ENCODE measurements at regions not wholly inside any gene's neighbourhood (a gene's known extent, or its start where the extent isn't known, plus 50 kb on each side); places are given as distances from the start of the nearest gene placed in this dataset.
"Not testable (repeated sequence)": the region's sequence is repeated elsewhere in the genome, so short reads cannot be mapped to it uniquely, and the experiment has no call there.

DNA sequence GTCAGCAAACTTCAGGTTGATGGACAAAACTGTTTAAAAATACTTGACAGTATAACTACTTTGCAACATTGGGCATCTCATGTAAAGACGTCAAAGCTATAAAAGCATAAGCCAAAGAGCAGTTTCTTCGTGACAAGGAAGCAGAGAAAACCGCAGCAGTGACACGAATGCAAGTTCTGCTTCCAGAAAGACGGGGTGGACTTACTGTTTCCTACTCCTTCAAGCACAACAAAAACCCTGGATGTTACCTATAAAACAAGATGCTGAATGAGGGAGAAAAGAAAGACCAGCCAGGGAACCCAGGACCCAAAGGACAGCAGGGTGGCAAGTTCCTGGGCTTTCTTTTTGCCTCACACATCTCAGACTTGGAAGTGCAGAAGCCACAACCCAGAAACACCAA, 98.0 kb downstream of the DLL1 start:
- DNase-seq = no peak

DNA sequence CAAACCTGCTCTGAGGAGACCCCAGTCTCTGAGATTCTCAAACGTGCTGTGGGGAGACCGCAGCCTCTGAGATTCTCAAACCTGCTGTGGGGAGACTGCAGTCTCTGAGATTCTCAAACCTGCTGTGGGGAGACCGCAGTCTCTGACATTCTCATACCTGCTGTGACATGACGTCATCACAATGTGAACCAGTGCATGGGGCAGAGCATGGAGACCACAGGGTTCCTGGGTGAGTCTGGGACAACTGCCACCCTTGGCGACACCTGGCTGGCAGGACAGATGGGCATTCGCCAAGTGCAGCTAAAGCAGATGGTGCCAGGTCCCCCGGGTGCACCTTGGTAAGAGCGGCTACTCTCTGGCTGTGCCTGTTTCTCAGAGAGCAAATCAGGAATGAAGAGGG, 98.8 kb downstream of the DLL1 start:
- DNase-seq = not testable (repeated sequence)

DNA sequence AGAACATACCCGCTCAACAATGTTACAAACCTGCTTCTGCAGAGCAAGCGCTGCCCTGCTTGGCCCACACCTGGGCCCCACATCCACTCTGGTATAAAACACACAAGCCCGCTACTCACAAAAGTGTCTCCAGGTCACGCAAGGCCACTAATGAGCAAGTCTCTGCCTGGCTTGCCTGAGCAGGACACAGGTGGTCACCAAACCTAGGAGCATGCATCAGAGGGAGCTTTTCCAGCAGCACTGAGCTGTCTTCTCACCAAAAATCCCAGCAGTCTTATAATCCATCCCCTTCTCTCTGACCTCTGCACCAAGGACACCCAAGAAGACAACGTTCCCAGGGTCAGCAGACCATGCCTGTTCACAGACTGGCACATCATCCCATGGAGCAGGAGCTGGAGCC, 100.8 kb downstream of the DLL1 start:
- no peak for DNase-seq

DNA sequence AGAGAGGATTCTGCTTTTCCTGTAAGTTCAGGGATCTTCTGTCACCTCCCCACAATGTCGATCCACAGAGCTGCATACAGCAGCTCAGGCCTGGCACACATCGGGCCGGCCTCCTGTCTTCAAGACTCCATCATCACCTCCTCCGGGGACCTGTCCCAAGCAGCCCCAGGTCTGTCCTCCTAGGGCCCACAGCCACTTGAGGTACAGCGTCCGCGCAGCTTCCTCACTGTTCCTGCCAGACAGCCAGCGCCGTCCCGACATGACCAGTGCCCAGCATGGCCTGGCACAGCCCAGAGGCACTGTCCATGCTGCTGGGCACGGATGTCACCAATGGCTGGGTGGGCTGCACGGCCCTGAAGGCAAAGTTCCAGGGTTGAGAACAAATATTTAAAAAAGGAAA, 101.6 kb downstream of the DLL1 start:
- no peak for DNase-seq

DNA sequence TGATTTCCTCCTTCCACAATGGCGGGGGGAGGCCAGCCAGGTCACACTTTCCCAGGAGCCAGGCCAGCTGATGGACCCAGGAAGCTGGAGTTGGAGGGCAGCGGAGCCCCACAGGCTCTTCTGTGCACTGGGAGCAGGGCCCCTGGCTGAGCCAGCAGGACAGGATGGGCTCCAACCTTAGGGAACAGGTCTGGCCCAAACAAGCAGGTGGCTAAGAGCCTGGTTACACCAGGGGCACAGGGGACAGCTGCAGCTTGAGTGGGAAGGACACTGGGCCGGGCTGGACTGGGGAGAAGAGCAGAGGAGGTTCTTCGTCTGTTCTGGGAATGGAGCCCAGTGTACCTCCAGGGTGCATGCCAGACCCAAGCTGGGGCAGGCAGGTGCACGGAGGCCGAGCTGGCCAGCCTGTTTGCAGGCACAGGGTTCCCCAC, 102.3 kb downstream of the DLL1 start:
- DNase-seq = no peak

DNA sequence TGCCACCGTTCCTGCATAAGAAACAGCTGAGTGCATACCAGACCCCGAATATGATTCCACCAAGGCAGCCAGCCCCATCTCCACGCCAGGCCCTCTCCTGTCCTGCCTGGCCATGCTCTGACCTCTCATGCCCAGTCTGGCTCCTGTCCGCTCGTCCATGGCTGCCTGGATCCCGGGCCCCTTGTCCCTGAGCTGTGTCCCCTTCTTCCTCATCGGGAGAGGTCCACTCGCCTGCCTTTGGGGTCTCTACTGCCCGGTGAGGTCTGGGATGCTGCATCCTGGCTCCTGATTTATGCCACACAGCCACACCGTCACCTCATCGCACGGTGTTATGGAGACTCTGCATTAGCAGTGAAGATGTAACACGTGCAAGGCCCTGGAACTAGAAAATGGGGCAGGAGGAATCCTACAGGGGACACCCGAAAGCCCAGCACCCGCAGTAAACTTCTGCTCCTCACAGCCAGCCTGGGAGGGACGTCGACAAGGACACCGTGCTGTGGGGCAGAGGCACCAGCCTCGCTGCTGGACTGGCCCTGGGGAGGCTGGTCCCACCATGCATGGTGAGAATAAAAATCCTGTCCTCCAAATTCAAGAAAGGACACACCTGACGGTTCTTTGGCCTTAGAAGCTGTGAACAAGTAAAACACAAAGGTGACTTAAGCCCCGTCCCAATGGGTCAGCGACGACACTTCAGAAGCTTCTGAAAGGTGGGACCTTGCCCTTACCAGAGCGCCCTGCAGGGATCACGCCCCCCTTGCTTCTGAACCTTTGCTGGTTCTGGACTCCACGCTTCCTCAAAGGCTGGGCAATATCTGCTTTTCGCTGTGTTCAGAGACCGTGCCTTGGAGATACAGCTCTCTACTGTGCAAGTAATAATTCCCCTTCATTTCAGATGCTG, 103.0 kb downstream of the DLL1 start:
- no peak for DNase-seq

DNA sequence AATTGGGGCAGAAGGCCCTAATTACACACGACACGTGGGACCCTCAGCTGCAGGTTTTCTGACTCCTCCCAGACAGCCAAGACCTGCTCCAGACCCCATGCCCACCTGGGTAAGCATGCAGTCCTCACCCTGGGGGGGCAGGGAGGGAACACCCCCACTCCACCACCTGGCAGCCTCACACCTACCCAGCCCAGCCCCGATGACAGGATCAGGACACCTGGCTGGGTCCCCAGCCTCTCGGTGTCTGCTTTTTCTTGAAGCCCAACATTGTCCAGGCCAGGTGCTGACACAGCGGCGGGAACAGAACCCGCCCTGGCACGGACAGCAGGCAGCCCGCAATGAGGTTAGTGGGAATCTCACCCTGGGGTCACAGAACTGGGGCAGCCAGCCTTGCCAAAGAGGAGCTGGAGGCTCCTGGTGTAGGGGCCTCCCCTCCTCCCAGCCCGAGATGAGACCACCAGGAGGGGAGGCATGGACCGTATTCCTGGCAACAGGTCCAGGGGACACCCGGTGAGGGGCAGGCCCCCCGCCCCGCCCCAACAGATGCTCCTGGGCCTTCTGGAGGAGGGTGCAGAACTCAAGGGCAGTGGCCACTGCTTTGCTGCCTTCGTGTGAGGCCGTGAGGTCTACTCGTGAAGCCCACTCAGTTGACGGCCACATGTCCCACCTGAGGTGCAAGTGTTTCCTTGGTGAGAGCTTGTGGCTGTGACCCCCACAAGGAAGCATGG, 103.8 kb downstream of the DLL1 start:
- no peak for DNase-seq

DNA sequence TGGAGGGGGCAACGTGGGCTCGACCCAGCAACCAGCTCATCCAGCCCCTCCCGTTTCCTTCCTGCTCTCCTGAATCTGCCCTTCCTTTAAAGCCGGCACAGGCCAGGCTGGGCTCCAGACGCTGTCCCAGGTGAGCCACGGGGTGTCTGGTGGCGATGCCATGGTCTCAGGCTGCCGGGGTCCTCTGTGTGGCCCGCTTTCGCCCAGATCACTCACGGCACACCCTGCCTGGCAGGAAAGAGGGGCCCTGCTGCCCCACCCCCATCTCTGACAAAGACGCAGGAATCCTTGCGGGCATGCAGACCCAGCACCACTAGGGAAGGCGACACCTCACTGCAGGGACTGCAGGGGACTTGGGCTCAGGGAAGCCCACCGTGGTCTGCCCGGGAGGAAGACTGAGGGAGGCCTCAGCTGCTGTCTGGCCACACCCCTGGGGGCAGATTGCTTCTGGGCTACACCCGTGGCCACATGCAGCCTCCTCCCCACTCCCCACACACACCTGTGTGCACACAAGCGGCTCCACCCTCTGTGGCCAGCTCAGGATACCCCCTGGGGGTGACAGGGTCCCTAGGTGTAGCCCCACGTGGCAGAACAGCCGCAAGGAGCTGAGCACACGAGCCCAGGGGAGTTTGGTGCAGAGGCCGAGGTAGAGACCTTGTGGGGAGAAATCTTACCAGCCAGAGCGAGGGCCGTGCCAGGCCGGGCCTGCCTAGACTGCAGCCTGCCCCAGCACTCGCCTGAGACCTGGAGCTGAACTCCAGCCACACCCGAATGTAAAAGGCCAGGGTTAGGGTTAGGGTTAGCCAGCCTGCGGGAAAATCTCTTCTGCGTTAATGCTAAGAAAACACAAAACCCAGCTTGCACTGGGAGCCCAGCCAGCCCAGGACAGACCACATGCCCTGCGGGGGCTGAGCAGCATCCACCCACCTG, 104.6 kb downstream of the DLL1 start:
- no peak for DNase-seq

DNA sequence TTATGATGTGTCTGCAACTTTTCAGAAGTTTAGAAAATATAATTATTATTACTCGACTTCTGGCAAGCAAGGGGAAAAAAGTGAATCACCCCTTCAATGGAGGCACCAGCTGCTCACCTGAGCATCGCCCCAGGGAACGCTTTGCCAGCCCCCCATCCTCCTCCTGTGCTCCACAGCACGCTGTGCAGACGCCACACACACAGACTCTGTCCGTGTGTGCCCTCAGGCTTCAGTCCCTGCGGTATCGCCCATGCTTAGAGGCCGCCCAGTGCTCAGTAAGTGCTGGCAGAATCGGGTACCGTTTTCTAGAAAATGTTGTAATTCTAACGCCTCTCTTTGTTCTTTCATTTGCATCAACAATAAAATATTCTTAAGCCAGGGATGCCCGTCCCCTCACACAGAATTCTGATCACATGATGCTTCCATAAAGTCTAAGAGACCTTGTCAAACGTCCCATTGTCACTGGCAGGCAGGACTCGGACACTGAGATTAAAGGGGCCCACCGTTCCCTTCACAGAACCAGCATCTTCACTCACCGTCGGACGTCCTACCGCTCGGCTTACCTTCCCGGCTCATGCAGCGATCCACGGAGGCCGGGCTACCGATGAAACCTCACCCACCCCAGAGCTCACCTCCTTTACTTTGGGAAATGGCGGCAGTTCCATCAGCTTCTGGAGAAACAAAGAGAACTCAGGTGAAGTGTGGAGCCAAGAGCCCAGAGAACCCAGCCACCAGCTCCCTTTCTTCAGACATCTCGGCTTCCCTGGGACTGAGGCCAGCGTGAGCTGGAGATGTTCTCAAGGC, 105.5 kb downstream of the DLL1 start:
- no peak for DNase-seq

DNA sequence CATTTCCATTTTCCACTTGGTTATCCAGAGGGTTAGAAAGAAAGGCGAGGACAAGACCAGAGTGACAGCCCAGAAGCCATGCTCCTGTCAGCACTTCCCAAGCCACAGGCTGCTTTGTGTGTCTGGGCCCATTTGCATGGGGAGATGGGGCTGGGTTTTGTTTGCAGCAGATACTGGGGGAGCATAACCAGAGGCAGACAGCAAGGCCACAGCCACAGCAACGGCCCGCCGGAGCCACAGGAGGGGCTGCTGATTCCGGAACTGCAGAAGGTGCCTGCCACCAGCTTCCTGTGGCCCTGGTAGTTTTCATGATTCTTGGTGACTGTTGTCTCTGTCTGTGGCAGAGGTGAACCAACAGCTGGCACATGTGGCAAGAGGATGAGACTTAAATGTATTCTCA, 106.6 kb downstream of the DLL1 start:
- no peak for DNase-seq

DNA sequence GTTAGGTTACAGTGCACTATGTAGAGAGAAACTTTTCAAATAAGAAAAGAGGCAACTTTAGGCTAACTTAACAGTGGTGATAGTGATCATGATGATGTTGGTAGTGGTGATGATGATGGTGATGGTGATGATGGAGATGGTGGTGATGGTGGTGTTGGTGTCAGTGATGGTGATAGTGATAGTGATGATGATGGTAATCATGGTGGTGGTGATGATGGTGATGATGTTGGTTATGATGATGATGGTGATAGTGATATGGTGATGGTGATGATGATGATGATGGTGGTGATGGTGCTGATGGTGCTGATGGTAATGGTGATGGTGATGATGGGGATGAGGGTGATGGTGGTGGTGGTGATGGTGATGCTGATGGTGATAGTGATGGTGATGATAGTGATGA, 107.4 kb downstream of the DLL1 start:
- DNase-seq = no peak

DNA sequence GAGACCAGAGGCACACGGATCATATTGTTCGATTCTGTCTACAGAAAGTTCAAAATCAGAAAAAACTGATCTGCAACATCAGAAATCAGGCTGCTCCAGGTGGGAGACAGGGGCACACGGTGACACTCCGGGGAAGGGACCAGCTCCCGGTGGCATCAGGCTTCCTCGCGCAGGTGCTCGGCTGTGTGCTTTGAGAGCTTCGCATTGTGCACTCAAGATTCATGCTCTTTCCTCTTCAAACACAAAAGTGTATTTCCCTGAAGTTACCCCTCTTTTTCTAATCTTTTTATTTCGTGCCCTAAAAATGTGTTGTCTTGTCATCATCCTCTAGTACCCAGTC, 108.1 kb downstream of the DLL1 start:
- DNase-seq = no peak

DNA sequence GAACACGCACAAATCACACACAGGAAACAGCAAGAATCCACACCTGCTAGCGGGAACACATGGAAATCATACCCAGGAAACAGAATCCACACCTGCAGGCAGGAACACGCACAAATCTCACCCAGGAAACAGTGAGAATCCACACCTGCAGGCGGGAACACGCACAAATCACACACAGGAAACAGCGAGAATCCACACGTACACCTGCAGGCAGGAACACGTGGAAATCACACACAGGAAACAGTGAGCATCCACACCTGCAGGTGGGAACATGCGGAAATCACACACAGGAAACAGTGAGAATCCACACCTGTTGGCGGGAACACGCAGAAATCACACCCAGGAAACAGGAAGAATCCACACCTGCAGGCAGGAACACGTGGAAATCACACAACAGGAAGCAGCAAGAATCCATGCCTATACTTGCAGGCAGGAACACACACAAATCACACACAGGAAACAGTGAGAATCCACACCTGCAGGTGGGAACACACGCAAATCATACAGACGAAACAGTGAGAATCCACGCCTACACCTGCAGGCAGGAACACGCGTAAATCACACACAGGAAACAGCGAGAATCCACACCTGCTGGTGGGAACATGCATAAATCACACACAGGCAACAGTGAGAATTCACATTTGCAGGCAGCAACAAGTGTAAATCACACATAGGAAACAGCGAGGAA, 108.6 kb downstream of the DLL1 start:
- DNase-seq = no peak

DNA sequence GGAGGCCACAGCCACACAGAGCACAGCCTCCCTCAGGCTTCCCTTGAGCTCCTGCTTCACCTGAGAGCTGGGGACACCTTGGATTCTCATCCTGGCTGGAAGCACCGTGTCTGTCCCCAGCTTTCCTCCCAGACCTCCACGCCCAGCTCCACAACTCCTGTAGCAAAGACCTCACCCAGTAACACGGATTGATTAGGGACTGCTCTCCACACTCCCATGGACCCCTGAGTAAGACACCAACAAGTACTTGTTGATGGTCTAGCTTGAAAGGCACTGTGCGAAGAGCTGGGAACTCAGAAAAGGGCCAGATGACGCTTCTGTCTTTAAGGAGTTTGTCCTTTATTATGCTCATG, 109.6 kb downstream of the DLL1 start:
- no peak for DNase-seq

DNA sequence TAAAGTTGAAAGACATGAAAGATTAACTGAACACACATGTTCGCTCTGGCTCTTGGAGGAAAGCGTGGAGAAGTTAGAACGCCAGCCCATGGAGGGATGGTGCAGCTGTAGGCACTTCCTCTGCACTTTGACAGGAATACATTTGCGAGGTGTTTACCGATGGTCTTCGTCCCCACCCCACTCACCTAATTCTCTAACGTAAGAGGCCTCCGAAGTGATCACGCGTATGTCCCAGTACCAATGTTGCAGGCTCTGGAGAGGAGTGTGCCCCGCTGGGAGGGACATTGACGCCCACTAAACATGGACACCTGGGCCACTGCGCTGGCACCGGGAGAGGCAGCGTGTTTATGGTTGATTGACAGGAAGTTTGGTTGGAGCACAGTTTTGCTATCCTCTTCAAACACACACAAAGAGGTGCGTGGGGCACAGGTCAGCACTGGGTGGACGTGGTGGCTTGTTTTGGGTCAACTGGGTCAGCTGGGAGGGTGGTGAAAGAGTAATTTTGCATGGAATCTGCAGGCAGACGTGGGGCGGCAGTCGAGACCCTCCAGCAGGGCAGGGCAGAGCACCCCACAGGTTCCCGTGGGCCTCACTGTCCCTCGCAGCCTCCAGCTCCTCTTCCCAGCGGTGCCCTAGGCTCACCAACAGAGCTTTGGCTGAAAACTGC, 110.1 kb downstream of the DLL1 start:
- DNase-seq = no peak

DNA sequence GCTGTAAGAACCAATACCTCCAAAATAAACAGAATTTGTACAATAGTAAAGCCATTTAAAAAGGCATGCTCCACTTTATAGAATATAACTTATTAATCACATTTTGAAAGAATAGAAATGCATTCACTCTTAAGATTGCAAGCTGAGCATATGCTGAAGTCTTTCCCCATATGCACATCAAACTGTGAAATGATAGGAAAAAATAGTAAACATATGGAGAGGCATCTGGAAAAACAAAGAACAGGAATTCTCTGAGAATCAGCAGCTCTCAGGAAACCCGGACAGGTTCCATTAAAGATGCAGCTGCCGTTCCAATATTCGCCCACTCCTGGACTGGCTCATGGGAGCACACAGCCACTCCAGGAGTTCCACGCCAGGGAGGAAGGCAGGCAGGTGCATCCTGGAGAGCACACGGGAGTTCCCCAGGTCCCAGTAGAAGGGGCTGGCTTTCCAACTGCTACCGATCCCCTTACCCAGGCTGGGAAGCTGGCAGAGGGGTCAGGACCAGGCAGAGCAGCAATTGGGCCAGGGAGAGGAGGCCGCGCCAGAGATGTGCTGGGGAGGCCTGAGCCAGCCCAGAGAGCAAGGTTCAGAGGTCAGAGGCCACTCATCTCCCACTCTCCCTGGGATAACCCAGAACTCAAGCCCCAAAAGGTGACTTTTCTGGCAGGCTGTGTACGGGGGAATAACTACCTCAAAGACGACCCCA, 111.1 kb downstream of the DLL1 start:
- no peak for DNase-seq

DNA sequence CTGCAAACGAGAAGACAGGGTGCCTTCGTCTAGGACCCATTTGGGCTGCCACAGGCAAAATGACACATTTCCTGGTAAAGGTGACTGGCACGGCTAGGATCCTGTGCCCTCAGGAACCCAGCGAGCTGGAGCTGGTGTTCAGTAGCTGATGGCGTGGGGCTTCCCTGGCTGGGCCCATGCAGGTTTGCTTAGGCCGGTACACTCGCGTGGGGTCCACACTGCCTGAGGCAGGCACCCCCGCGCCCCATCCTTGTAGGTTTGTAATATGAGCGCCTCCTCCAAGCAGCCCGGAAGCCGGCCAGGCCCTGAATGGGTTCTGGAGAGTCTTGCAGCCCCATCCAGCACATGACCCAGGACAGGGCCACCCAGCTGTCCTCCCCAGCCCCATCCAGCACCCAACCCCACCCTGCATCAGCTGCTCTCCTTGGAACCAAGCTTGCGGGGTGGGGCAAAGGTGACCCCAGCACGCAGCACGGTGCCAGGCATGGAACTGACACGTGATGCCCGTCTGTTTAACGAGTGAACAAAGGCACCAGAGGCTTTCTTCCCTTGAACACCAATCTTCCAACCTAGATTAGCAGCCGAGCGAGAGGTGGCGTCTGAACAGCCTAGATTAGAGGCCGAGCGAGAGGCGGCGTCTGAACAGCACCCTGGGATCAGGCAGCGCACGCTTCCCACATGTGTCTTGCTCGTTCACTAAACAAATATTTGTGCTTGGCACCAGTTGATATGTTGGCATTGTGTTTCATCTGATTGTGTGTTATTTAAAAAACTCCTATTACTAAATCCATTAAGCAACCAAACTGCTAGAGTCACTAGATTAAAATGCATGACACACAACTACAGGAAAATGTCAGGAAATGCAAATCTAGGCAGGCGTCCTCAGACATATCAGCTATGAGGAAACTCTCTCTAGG, 112.1 kb downstream of the DLL1 start:
- DNase-seq = no peak

DNA sequence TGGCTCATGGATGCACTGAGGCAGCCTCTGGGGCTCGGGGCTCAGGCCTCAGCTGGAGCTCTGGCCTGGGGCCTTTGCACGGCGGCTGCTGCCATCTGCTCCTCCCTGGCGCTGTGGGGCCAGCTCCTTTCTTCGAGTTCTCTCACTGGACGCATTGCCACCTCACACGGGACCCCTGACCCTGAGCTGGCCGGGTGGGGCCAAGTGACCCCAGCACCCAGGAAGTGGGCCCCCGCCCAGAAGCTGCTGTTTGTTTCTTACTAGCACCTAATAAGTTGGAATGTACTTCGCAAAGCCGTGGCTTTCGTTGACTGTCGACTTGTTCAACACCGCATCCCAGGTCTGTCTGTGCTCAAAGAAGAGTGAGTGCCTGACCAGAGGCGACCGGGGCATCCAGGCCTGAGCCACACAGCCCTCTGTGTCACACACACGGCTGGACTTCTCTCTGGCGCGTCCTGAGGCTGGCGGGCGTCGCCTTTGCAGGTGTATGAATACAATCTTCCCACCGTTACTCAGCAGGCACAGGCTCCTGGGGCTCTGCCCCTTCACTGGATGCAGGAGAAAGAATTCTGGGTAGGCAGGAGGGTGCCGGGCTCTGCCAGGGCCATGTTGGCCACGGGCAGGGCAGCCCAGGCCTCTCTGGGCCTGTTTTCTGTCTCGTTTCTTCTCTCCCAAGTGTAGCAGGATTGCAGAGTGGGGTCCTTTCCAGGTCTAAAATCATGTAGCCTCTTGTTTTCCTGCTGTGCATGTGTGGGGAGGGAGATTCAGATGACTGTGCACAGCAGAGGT, 112.9 kb downstream of the DLL1 start:
- DNase-seq = no peak

All from inflammatory macrophage treated with lipopolysaccharide for 1 hour (primary cell).